Esophagus muscularis mucosa (tissue), 4 donors: ENCODE measurements at regions not wholly inside any gene's neighbourhood (a gene's known extent, or its start where the extent isn't known, plus 50 kb on each side); places are given as distances from the start of the nearest gene placed in this dataset.

ENCODE experiments used
- DNase-seq: peaks from one replicate; pipeline ENCODE4 v3.0.0-alpha.2; 2017; ENCODE audit errors: extremely low spot score
- H3K27ac ChIP-seq, 4 donors: fragments of 200-600 bp; sonication (generic); replicated peaks in 1 of 4; 1 replicate in 3 of 4; 2 replicates in 1 of 4; pipeline ENCODE4 v1.5.1; 2016 to 2019; ENCODE audit warnings: mild to moderate bottlenecking in 1 of 4
- H3K27me3 ChIP-seq, 4 donors: fragments of 200-600 bp; sonication (generic); one replicate each; pipeline versions ENCODE4 v1.5.1 to v1.6.0; 2016 to 2019
- H3K36me3 ChIP-seq, 4 donors: fragments of 200-600 bp; sonication (generic); one replicate each; pipeline ENCODE4 v1.5.1; 2016 to 2019
- H3K4me1 ChIP-seq, 4 donors: fragments of 200-600 bp; sonication (generic); one replicate each; pipeline ENCODE4 v1.5.1; 2016 to 2019
- H3K4me3 ChIP-seq, 4 donors: fragments of 200-600 bp; sonication (generic); 1 replicate in 2 of 4; 2 replicates in 2 of 4; pipeline ENCODE4 v1.5.1; 2016 to 2019; ENCODE audit warnings: mild to moderate bottlenecking in 4 of 4, moderate library complexity in 1 of 4
- H3K9me3 ChIP-seq, 4 donors: fragments of 200-600 bp; sonication (generic); 1 replicate in 3 of 4; 2 replicates in 1 of 4; pipeline ENCODE4 v1.5.1; 2016 to 2019
- CTCF ChIP-seq, 3 experiments: fragments of 200-600 bp in 2 of 3; fragments of 450-650 bp in 1 of 3; sonication (generic) in 2 of 3; IDR thresholded peaks; one replicate each; pipeline ENCODE4 v1.5.1; 2017 to 2019; ENCODE audit warnings: antibody characterized with exemption in 3 of 3, mild to moderate bottlenecking in 2 of 3, moderate library complexity in 1 of 3
- EP300 ChIP-seq: sonication (generic); formaldehyde crosslinking; IDR thresholded peaks from one replicate; pipeline ENCODE4 v1.6.1; 2017; ENCODE audit warnings: antibody characterized with exemption
- POLR2A ChIP-seq: fragments of 450-650 bp; IDR thresholded peaks from one replicate; pipeline ENCODE4 v1.6.1; 2017; ENCODE audit warnings: antibody characterized with exemption, moderate library complexity, mild to moderate bottlenecking, low read depth
- POLR2AphosphoS5 ChIP-seq, 2 donors: sonication (generic); formaldehyde crosslinking; IDR thresholded peaks; one replicate each; pipeline ENCODE4 v1.6.1; 2017; ENCODE audit warnings: antibody characterized with exemption in 2 of 2
- WGBS: methylation state at CpG from one replicate; pipeline ENCODE4 v1.1.5; 2018; 5-methylcytosine and 5-hydroxymethylcytosine counted together
- intact Hi-C: fragments of 100-400 bp; cut with DNase I; formaldehyde crosslinking; loops from one replicate; pipeline ENCODE4 v1.15.1; 2023

- Histone ChIP-seq H3K36me3 (no peaks in the 10 kb centered on the region), H3K4me3 (no peak overlapping the region), H3K4me1 (no peaks in the 10 kb centered on the region), H3K27ac (no peak overlapping the region), H3K9me3 (no peaks in the 10 kb centered on the region), H3K27me3 (no peaks in the 10 kb centered on the region)
- TF ChIP-seq POLR2AphosphoS5 (IDR thresholded peaks at IDR 0.05) (no peak), POLR2A (no peak), CTCF (IDR thresholded peaks at IDR 0.05) (no peak), EP300 (no peak)
- intact Hi-C loops, result no loop called here
- no peak for DNase-seq
- 83% methylated on average over 2 of the region's 2 CpGs for WGBS
These were observed 286.6 kb downstream of the ANKRD7 start for GRCh38 chr7:118511146-118511545.

GRCh38 chr7:118517275-118517674 lies 292.8 kb downstream of the ANKRD7 start:
- no peak overlapping the region for H3K4me3 ChIP-seq
- no peaks in the 10 kb centered on the region for H3K36me3 ChIP-seq
- WGBS, result 36% methylated on average over 1 of the region's 1 CpG
- no peaks in the 10 kb centered on the region for H3K27me3 ChIP-seq
- no peaks in the 10 kb centered on the region for H3K4me1 ChIP-seq
- H3K27ac ChIP-seq, result no peak overlapping the region
- no peak for DNase-seq
- H3K9me3 ChIP-seq, result no peaks in the 10 kb centered on the region
- intact Hi-C loops, result no loop called here
- TF ChIP-seq POLR2A (no peak), POLR2AphosphoS5 (IDR thresholded peaks at IDR 0.05) (no peak), EP300 (no peak), CTCF (IDR thresholded peaks at IDR 0.05) (no peak)

GRCh38 chr7:118525020-118525419 lies 300.5 kb downstream of the ANKRD7 start:
- no peak overlapping the region for H3K4me3 ChIP-seq
- TF ChIP-seq POLR2A (no peak), EP300 (no peak), CTCF (IDR thresholded peaks at IDR 0.05) (no peak), POLR2AphosphoS5 (IDR thresholded peaks at IDR 0.05) (no peak)
- no peaks in the 10 kb centered on the region for H3K27me3 ChIP-seq
- no peaks in the 10 kb centered on the region for H3K36me3 ChIP-seq
- DNase-seq, result no peak
- H3K9me3 ChIP-seq, result no peaks in the 10 kb centered on the region
- intact Hi-C loops, result no loop called here
- no peak overlapping the region for H3K27ac ChIP-seq
- no peaks in the 10 kb centered on the region for H3K4me1 ChIP-seq

GRCh38 chr7:118531566-118531965 lies 307.1 kb downstream of the ANKRD7 start:
- TF ChIP-seq POLR2AphosphoS5 (IDR thresholded peaks at IDR 0.05) (no peak), CTCF (IDR thresholded peaks at IDR 0.05) (no peak), EP300 (no peak), POLR2A (no peak)
- H3K27me3 ChIP-seq, result no peaks in the 10 kb centered on the region
- no peaks in the 10 kb centered on the region for H3K36me3 ChIP-seq
- no peak overlapping the region for H3K27ac ChIP-seq
- H3K9me3 ChIP-seq, result no peaks in the 10 kb centered on the region
- DNase-seq, result no peak
- H3K4me1 ChIP-seq, result no peaks in the 10 kb centered on the region
- H3K4me3 ChIP-seq, result no peak overlapping the region
- intact Hi-C loops, result no loop called here

- no peak overlapping the region for H3K4me3 ChIP-seq
- intact Hi-C loops, result no loop called here
- H3K4me1 ChIP-seq, result no peaks in the 10 kb centered on the region
- WGBS, result 77% methylated on average over 1 of the region's 1 CpG
- no peak for DNase-seq
- no peak overlapping the region for H3K27ac ChIP-seq
- no peaks in the 10 kb centered on the region for H3K36me3 ChIP-seq
- no peaks in the 10 kb centered on the region for H3K27me3 ChIP-seq
- no peak for TF ChIP-seq POLR2AphosphoS5 (IDR thresholded peaks at IDR 0.05)
- TF ChIP-seq EP300, result no peak
- no peak for TF ChIP-seq POLR2A
- TF ChIP-seq CTCF (IDR thresholded peaks at IDR 0.05), result no peak
- peaks cover 0 to 7% (median 0%) of the 10 kb centered on the region in 4 donors for H3K9me3 ChIP-seq
These were observed 334.7 kb downstream of the ANKRD7 start for GRCh38 chr7:118559207-118559606.
